HG03342 (cell line): ENCODE measurements at regions not wholly inside any gene's neighbourhood (a gene's known extent, or its start where the extent isn't known, plus 50 kb on each side); places are given as distances from the start of the nearest gene placed in this dataset.

Experiments used
- ATAC-seq: cut with Tn5 transposase; IDR thresholded peaks from one replicate; pipeline ENCODE4 v1.9.1; 2021; ENCODE audit warnings: mild to moderate bottlenecking, moderate library complexity; ENCODE audit not compliant: unreplicated experiment

GRCh38 chr3:44013967-44014366, 227.7 kb upstream of the TOPAZ1 start:
- ATAC-seq, result no peak

DNA sequence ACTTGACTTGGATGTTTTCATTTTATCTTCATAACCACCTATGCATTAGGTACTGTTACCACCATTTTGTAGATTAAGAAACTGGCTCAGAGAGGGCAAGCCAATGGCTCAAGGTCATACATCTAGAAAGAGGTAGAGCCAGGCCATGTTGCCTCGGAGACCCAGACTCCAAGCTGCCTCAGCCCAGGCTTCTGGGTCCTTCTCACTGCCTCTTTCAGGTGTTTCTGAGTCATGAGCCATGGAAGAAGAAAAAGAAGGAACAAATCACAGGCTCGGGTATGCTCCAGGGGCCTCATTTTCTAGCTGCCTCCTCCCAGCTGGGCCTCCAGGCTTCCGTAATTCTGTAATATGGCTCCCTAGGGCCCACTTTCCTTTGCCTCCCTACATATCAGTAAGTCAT, 226.5 kb upstream of the TOPAZ1 start:
- no peak for ATAC-seq

DNA sequence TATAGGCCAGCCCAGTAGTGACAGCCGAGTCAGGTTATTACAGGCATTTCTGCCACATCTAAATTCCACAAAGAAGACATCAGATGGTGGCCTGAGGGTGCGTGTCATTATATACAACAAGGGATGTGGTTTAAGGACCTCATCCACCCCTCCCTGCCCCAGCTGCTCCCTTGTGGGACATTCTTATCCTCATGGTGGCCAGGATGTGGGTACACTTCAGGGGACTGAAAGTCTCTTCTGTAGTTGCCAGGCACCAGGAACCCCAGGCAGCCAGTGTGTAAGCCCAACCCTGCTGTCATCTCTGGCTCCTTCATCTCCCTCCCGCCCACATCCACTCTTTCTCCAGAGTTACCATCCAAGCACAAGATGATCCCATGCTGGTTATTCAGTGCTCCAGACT, 224.9 kb upstream of the TOPAZ1 start:
- no peak for ATAC-seq

- ATAC-seq, result no peak
Observed at GRCh38 chr3:44018926-44019325, 222.8 kb upstream of the TOPAZ1 start.

DNA sequence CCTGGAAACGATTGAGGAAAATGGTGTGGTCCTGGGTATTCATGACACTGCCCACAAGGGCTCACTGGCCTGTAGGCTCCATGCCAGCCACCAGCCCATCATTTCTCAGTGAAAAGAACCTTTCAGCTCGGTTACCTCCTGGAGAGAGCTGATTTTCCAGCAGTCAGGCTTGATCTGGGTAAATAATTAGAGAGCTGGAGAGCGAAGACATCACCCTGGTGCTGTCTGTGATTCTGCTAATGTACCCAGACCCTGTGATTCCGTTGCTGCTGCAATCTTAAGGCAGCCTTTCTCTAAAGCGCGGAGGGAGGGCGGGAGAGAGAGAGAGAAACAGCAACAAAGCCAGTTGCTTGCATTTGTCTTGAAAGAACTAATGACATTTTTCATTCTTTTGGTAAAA, 221.9 kb upstream of the TOPAZ1 start:
- no peak for ATAC-seq

GRCh38 chr3:44020143-44020542, 221.5 kb upstream of the TOPAZ1 start:
- ATAC-seq, result no peak

- ATAC-seq, result no peak
Observed at GRCh38 chr3:44021651-44022594, 219.8 kb upstream of the TOPAZ1 start.

- ATAC-seq, result no peak
Observed at GRCh38 chr3:44023961-44024593, 217.6 kb upstream of the TOPAZ1 start.

DNA sequence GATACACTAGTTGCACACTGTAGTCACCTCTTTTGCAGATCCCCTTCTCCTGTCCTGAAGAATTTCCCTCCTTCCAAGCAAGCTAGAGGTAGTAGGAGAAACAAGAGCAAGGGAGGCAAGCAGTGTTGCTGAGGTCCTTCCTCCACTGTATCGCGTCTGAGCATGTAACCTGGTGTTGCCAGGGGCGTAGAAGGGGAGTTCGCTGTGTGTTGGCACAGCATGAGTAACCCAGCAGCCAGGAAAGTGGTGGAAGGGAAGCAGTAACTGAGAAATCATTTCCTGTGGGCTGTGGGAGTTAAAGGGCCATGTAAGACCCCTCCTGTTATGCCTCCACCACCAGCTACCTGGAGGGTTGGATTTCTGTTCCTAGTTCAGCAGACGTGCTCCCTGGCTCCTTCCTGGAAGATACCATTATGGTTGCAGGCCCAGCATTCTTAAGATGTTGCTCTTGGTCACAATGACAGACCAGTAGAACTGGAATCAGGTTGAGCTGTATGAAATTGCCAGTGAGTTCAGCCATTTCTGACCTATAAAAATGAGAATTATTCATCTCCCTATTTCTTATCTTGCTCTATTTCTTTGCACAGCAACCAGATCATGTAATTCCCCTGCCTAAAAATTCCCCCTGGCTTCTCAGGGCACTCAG, 215.3 kb upstream of the TOPAZ1 start:
- no peak for ATAC-seq

GRCh38 chr3:44029100-44029499, 212.6 kb upstream of the TOPAZ1 start:
- no peak for ATAC-seq

DNA sequence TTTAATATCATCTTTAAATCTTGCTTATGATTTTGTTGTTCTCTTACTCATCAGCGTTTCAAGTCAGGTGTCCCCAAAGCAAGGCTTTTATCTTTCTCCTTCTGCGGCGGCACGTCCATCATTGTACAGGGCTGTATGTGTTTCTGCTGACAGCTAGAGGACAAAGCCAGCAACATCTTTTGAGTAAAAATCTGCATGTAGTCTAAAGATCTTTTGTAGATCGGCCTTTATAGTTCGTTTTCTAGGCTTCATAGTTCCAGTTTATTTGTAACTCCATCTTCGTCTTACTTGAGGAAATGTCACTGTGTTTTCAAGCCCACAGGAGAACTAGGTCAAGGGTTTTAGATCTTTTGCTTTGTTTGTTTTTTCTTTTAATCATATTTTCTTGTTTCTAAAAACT, 211.4 kb upstream of the TOPAZ1 start:
- no peak for ATAC-seq

- ATAC-seq, result no peak
Observed at GRCh38 chr3:44030687-44031305, 210.9 kb upstream of the TOPAZ1 start.

GRCh38 chr3:44031387-44032380, 210.0 kb upstream of the TOPAZ1 start:
- no peak for ATAC-seq

- ATAC-seq, result no peak
Observed at GRCh38 chr3:44032487-44032886, 209.2 kb upstream of the TOPAZ1 start.

DNA sequence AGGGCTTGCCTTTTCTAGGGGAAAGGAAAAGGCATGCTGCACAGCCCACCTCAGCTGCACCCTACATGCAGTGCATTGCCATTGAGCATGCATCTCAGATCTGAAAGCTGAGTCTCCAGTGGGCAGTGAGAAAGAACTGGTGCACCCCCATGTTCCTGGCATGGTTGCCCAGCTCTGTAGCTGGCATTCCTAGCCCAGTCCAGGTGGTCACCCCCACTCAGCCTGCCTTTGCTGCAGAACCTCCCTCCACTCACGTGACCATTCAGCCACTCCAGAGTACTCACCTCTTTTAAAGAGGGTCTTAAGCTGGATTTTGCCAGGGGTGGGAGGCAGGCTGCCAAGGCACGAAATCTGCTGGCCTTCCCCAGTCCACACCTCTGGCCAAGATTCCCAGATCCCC, 208.6 kb upstream of the TOPAZ1 start:
- ATAC-seq, result no peak

DNA sequence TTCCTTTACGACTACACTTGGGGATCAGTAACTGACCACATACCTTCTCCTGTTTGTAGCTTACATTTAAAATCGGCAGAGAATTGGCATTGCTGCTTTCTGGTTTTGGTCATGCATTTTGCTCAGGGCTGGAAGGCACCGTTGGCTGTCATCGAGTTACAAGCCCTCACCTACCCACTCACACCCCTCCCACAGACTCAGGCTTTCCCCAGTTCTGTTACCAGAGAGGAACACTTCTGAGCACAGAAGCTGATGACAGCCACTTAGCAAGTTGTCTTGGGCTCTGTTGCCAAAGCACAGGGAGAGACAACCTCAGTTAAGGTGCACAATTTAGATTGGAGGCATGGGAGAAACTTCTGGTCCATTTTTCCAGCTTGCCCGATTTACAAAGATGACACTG, 204.8 kb upstream of the TOPAZ1 start:
- no peak for ATAC-seq

DNA sequence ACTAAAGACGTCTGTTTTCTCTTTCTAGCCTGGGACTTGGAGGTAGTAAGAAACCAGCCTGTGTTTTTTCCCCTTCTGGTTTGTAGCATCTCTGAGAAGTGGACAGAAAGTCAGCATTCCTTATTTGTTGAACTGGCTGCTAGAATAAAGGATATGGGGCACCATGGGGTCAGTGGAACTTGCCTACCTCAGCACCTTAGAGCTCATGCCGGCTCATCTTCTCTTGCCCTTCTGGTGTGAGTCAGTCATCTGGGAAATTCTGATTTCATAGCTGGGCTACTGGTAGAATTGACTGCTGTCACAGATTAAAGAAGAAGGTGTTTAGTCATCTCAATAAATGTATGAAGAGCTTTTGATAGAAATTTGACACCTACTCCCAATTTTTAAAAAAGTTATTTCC, 202.7 kb upstream of the TOPAZ1 start:
- no peak for ATAC-seq

GRCh38 chr3:44041726-44042125, 200.0 kb upstream of the TOPAZ1 start:
- no peak for ATAC-seq

DNA sequence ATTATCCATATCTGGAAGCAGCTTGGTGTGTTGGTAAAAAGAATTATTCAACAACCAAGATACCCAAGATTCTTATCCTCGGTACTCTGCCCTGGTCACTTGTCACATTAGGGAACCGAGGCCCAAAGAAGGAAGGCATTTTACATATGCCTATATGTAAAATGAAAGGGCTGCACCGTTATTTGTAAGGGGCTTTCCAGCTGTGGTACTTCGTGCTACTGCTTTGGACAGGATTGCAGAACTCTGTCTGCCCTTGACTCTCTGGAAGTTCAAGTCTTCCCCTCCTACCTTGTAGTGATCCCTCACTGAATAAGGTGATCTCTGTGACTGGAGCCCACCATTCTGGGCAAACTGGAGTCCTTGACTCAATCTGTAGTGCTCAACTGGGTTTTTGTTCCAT, 198.9 kb upstream of the TOPAZ1 start:
- ATAC-seq, result no peak
